OCI-LY3 (cell line): ENCODE measurements at regions not wholly inside any gene's neighbourhood (a gene's known extent, or its start where the extent isn't known, plus 50 kb on each side); places are given as distances from the start of the nearest gene placed in this dataset.

ENCODE experiments used
- H2AFZ ChIP-seq: fragments of 200-600, 300-600 bp; shearing (Covaris generic); 2 replicates; pipeline ENCODE4 v1.6.0; 2014; ENCODE audit warnings: antibody characterized with exemption, low read depth, low read length
- H3K27ac ChIP-seq: fragments of 200-600, 300-600 bp; sonication (generic); 2 replicates; pipeline ENCODE4 v1.5.1; 2014; ENCODE audit warnings: mild to moderate bottlenecking, low read length, moderate library complexity, mixed read lengths
- H3K27me3 ChIP-seq: fragments of 200-600, 300-600 bp; sonication (generic); 2 replicates; pipeline ENCODE4 v1.6.1; 2014; ENCODE audit warnings: low read depth, low read length, mixed read lengths
- H3K36me3 ChIP-seq: fragments of 200-600, 300-600 bp; sonication (generic); replicated peaks from 2 replicates; pipeline ENCODE3; 2014; ENCODE audit warnings: low read depth, low read length, mixed read lengths
- H3K4me1 ChIP-seq: fragments of 300-600, 200-600 bp; sonication (generic); 2 replicates; pipeline ENCODE4 v1.6.1; 2014; ENCODE audit warnings: low read length, mixed read lengths
- H3K4me2 ChIP-seq: fragments of 200-600, 300-600 bp; sonication (generic); 2 replicates; pipeline ENCODE4 v1.6.1; 2014; ENCODE audit warnings: low read length, mixed read lengths
- H3K4me3 ChIP-seq: fragments of 300-600, 200-600 bp; sonication (generic); 2 replicates; pipeline ENCODE4 v1.5.1; 2014; ENCODE audit warnings: antibody characterized with exemption, mild to moderate bottlenecking, low read length, moderate library complexity
- H3K79me2 ChIP-seq: fragments of 300-600, 200-600 bp; shearing (Covaris generic); 2 replicates; pipeline ENCODE4 v1.6.1; 2014; ENCODE audit warnings: mild to moderate bottlenecking, low read length, mixed read lengths
- H3K9ac ChIP-seq: fragments of 300-600, 200-600 bp; shearing (Covaris generic); 2 replicates; pipeline ENCODE4 v1.6.0; 2014; ENCODE audit warnings: mild to moderate bottlenecking, low read length, moderate library complexity
- H3K9me3 ChIP-seq: fragments of 200-600, 300-600 bp; shearing (Covaris generic); 2 replicates; pipeline ENCODE4 v1.6.1; 2014; ENCODE audit warnings: low read length, mixed read lengths; ENCODE audit not compliant: insufficient read depth
- H4K20me1 ChIP-seq: fragments of 200-600, 300-600 bp; sonication (generic); 2 replicates; pipeline ENCODE4 v1.6.1; 2016; ENCODE audit warnings: low read length, mixed read lengths; ENCODE audit not compliant: insufficient read depth
- CTCF ChIP-seq: fragments of 200-600, 300-600 bp; sonication (generic); IDR thresholded peaks from 2 replicates; pipeline ENCODE4 v1.5.1; 2014; ENCODE audit warnings: antibody characterized with exemption, low read length, low read depth
- EZH2phosphoT487 ChIP-seq: fragments of 200-600 bp; shearing (Covaris generic); IDR thresholded peaks from 2 replicates; pipeline ENCODE4 v1.6.1; 2018; ENCODE audit warnings: antibody characterized with exemption, mixed run types, low read depth

- H3K4me1 ChIP-seq: no peaks in the 10 kb centered on the region
- no peak overlapping the region for H3K27ac ChIP-seq
- H3K27me3 ChIP-seq: no peaks in the 10 kb centered on the region
- H3K79me2 ChIP-seq: no peaks in the 10 kb centered on the region
- no peak overlapping the region for H3K4me2 ChIP-seq
- H2AFZ ChIP-seq: no peak overlapping the region
- H3K9me3 ChIP-seq: no peaks in the 10 kb centered on the region
- H4K20me1 ChIP-seq: no peaks in the 10 kb centered on the region
- H3K9ac ChIP-seq: no peak overlapping the region
- H3K4me3 ChIP-seq: no peak overlapping the region
- TF ChIP-seq EZH2phosphoT487 (no peak), CTCF (no peak)
- no peaks in the 10 kb centered on the region for H3K36me3 ChIP-seq
Measured at GRCh38 chr18:10330428-10330827, 124.0 kb upstream of the APCDD1 start.

GRCh38 chr18:10332452-10332851, 122.0 kb upstream of the APCDD1 start:
- Histone ChIP-seq H4K20me1 (no peaks in the 10 kb centered on the region), H2AFZ (no peak overlapping the region), H3K4me2 (no peak overlapping the region), H3K79me2 (no peaks in the 10 kb centered on the region), H3K36me3 (no peaks in the 10 kb centered on the region), H3K27me3 (no peaks in the 10 kb centered on the region), H3K4me1 (no peaks in the 10 kb centered on the region), H3K9me3 (no peaks in the 10 kb centered on the region), H3K4me3 (no peak overlapping the region), H3K27ac (no peak overlapping the region), H3K9ac (no peak overlapping the region)
- TF ChIP-seq EZH2phosphoT487 (no peak), CTCF (no peak)

- H3K4me3 ChIP-seq: no peak overlapping the region
- H3K36me3 ChIP-seq: no peaks in the 10 kb centered on the region
- H3K4me1 ChIP-seq: no peaks in the 10 kb centered on the region
- no peak overlapping the region for H2AFZ ChIP-seq
- H3K27ac ChIP-seq: no peak overlapping the region
- H3K4me2 ChIP-seq: no peak overlapping the region
- H3K79me2 ChIP-seq: no peaks in the 10 kb centered on the region
- no peaks in the 10 kb centered on the region for H4K20me1 ChIP-seq
- no peaks in the 10 kb centered on the region for H3K9me3 ChIP-seq
- no peak overlapping the region for H3K9ac ChIP-seq
- H3K27me3 ChIP-seq: no peaks in the 10 kb centered on the region
- TF ChIP-seq CTCF: no peak
- TF ChIP-seq EZH2phosphoT487: no peak
Measured at GRCh38 chr18:10336749-10337350, 117.6 kb upstream of the APCDD1 start.

GRCh38 chr18:10340821-10341220, 113.6 kb upstream of the APCDD1 start:
- Histone ChIP-seq H3K9me3 (no peaks in the 10 kb centered on the region), H3K27ac (no peak overlapping the region), H2AFZ (no peak overlapping the region), H3K4me3 (no peak overlapping the region), H3K36me3 (no peaks in the 10 kb centered on the region), H4K20me1 (no peaks in the 10 kb centered on the region), H3K9ac (no peak overlapping the region), H3K79me2 (no peaks in the 10 kb centered on the region), H3K27me3 (no peaks in the 10 kb centered on the region), H3K4me1 (no peaks in the 10 kb centered on the region), H3K4me2 (no peak overlapping the region)
- no peak for TF ChIP-seq EZH2phosphoT487
- no peak for TF ChIP-seq CTCF
